ENCODE measurements at regions not wholly inside any gene's neighbourhood (a gene's known extent, or its start where the extent isn't known, plus 50 kb on each side); places are given as distances from the start of the nearest gene placed in this dataset.

GRCh38 chr10:84846658-84847316 lies 518.4 kb downstream of the CCSER2 start:
- no peak for TF ChIP-seq CTCF (IDR thresholded peaks at IDR 0.05)
- no peaks in the 10 kb centered on the region for H3K27me3 ChIP-seq
- ATAC-seq, result no peak
- no peak overlapping the region for H3K27ac ChIP-seq
- DNase-seq, result no peak
- no peaks in the 10 kb centered on the region for H3K9me3 ChIP-seq
- H3K4me3 ChIP-seq, result no peak overlapping the region
- intact Hi-C loops (cut with DNase I), result no loop called here
- no peaks in the 10 kb centered on the region for H3K36me3 ChIP-seq
- no peaks in the 10 kb centered on the region for H3K4me1 ChIP-seq

- Histone ChIP-seq H3K27me3 (no peaks in the 10 kb centered on the region), H3K36me3 (no peaks in the 10 kb centered on the region), H3K9me3 (no peaks in the 10 kb centered on the region), H3K27ac (no peak overlapping the region), H3K4me3 (no peak overlapping the region), H3K4me1 (no peaks in the 10 kb centered on the region)
- no peak for ATAC-seq
- no peak for TF ChIP-seq CTCF (IDR thresholded peaks at IDR 0.05)
- no peak for DNase-seq
- intact Hi-C loops (cut with DNase I), result no loop called here
Observed at GRCh38 chr10:84848967-84849366, 520.6 kb downstream of the CCSER2 start.

GRCh38 chr10:84850826-84851225 lies 522.4 kb downstream of the CCSER2 start:
- intact Hi-C loops (cut with DNase I), result no loop called here
- H3K4me1 ChIP-seq, result no peaks in the 10 kb centered on the region
- H3K27ac ChIP-seq, result no peak overlapping the region
- H3K9me3 ChIP-seq, result no peaks in the 10 kb centered on the region
- H3K36me3 ChIP-seq, result no peaks in the 10 kb centered on the region
- TF ChIP-seq CTCF (IDR thresholded peaks at IDR 0.05), result no peak
- H3K4me3 ChIP-seq, result no peak overlapping the region
- H3K27me3 ChIP-seq, result no peaks in the 10 kb centered on the region
- ATAC-seq, result no peak
- DNase-seq, result no peak

GRCh38 chr10:84854439-84854838 lies 526.0 kb downstream of the CCSER2 start:
- H3K4me1 ChIP-seq, result no peaks in the 10 kb centered on the region
- no peaks in the 10 kb centered on the region for H3K36me3 ChIP-seq
- TF ChIP-seq CTCF (IDR thresholded peaks at IDR 0.05), result no peak
- intact Hi-C loops (cut with DNase I), result no loop called here
- H3K4me3 ChIP-seq, result no peak overlapping the region
- DNase-seq, result no peak
- H3K9me3 ChIP-seq, result no peaks in the 10 kb centered on the region
- H3K27ac ChIP-seq, result no peak overlapping the region
- no peaks in the 10 kb centered on the region for H3K27me3 ChIP-seq
- ATAC-seq, result no peak

GRCh38 chr10:84860855-84861254 lies 532.5 kb downstream of the CCSER2 start:
- Histone ChIP-seq H3K4me1 (no peaks in the 10 kb centered on the region), H3K27me3 (no peaks in the 10 kb centered on the region), H3K27ac (no peak overlapping the region), H3K4me3 (no peak overlapping the region), H3K36me3 (no peaks in the 10 kb centered on the region), H3K9me3 (no peaks in the 10 kb centered on the region)
- ATAC-seq (no peak), DNase-seq (no peak)
- intact Hi-C loops (cut with DNase I), result no loop called here
- TF ChIP-seq CTCF (IDR thresholded peaks at IDR 0.05), result no peak

All from left lung (tissue), 4 donors.